GM12865 (cell line): ENCODE measurements at regions not wholly inside any gene's neighbourhood (a gene's known extent, or its start where the extent isn't known, plus 50 kb on each side); places are given as distances from the start of the nearest gene placed in this dataset.

Source experiments
- DNase-seq: peaks from one replicate; pipeline ENCODE4 v3.0.0; 2010; ENCODE audit warnings: low read depth
- H3K4me3 ChIP-seq: 2 replicates; pipeline ENCODE4 v1.5.1; 2011; ENCODE audit warnings: mild to moderate bottlenecking, low read depth, low read length, control low read depth
- CTCF ChIP-seq: IDR thresholded peaks from 2 replicates; pipeline ENCODE4 v1.5.1; 2011; ENCODE audit warnings: low read length, control low read depth, low read depth, inconsistent platforms; ENCODE audit not compliant: insufficient read depth; ENCODE audit errors: missing control alignments

- no peak overlapping the region for H3K4me3 ChIP-seq
- peak; percentile 72 for DNase-seq
- TF ChIP-seq CTCF: peak; percentile 74
Measured at GRCh38 chr14:32254952-32255679, 52.0 kb upstream of the RNU6-8 start.

GRCh38 chr14:32255789-32256188 lies 52.7 kb upstream of the RNU6-8 start:
- no peak for DNase-seq
- no peak for TF ChIP-seq CTCF
- no peak overlapping the region for H3K4me3 ChIP-seq

GRCh38 chr14:32256576-32256975 lies 53.5 kb upstream of the RNU6-8 start:
- DNase-seq: no peak
- no peak overlapping the region for H3K4me3 ChIP-seq
- TF ChIP-seq CTCF: no peak

GRCh38 chr14:32258336-32258993 lies 55.4 kb upstream of the RNU6-8 start:
- DNase-seq: no peak
- no peak for TF ChIP-seq CTCF
- no peak overlapping the region for H3K4me3 ChIP-seq

- TF ChIP-seq CTCF: no peak
- peak; percentile 84 for DNase-seq
- H3K4me3 ChIP-seq: no peak overlapping the region
Measured at GRCh38 chr14:32259368-32260013, 56.4 kb upstream of the RNU6-8 start.

GRCh38 chr14:32263939-32264567 lies 61.0 kb upstream of the RNU6-8 start:
- no peak for TF ChIP-seq CTCF
- no peak for DNase-seq
- no peak overlapping the region for H3K4me3 ChIP-seq
